ENCODE measurements at regions not wholly inside any gene's neighbourhood (a gene's known extent, or its start where the extent isn't known, plus 50 kb on each side); places are given as distances from the start of the nearest gene placed in this dataset.

GRCh38 chr15:60223176-60223575 lies 174.6 kb downstream of the ANXA2 start:
- TF ChIP-seq CTCF (conservative IDR thresholded peaks at IDR 0.05) (no peak), ZFX (IDR thresholded peaks at IDR 0.05) (no peak)

Data from C4-2B (cell line).